ENCODE measurements at regions not wholly inside any gene's neighbourhood (a gene's known extent, or its start where the extent isn't known, plus 50 kb on each side); places are given as distances from the start of the nearest gene placed in this dataset.

DNA sequence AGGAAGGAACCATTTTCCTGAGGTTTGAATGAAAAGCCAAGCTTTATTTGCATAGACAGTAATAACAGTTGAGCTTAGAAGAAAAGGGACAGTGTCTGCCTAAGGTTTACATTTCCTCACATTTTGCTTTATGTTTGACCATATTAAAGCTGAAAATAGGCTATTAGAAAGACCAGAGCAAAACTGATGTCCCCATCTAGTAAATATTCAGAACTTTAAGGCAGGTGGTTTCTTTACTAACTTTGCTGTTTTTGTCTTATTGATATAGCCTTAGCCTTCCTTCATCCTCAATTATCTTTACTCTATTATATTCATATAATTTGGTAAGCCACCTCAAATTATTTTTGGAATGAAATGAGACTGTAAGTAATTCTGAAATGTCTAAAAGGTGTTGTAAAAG is 53.6 kb upstream of the LAPTM5 start:
- Histone ChIP-seq H4K20me1 (ENCODE audit: insufficient read depth, low read length) (no peaks in the 10 kb centered on the region), H3K27me3 (ENCODE audit: control insufficient read depth in 1 of 2, insufficient read depth in 2 of 2, low read length in 2 of 2) (peaks cover 8 to 61% of the 10 kb centered on the region in 2 experiments; a peak in 4 of 5 replicates), H3K9ac (ENCODE audit: insufficient read depth, low read depth, low read length) (no peak overlapping the region), H3K4me2 (ENCODE audit: low read depth, low read length) (no peak overlapping the region), H3K79me2 (ENCODE audit: insufficient read depth, low read length) (no peaks in the 10 kb centered on the region), H3K4me3 (replicated peaks in 1 of 3; ENCODE audit: insufficient read depth in 1 of 3, low read depth in 2 of 3, low read length in 3 of 3) (no peak overlapping the region), H3K27ac (ENCODE audit: extremely low read length, insufficient read depth, low read length) (no peak overlapping the region), H3K4me1 (ENCODE audit: insufficient read depth, low read length) (no peaks in the 10 kb centered on the region), H2AFZ (ENCODE audit: low read length) (no peak overlapping the region), H3K9me3 (ENCODE audit: low read length) (no peaks in the 10 kb centered on the region), H3K36me3 (replicated peaks in 1 of 2; ENCODE audit: control insufficient read depth in 1 of 2, insufficient read depth in 2 of 2, low read length in 2 of 2) (no peaks in the 10 kb centered on the region)
- no peak for TF ChIP-seq SNRNP70 (IDR thresholded peaks at IDR 0.05; ENCODE audit: low read depth, low read length)
- TF ChIP-seq TOPORS (CRISPR knock-in tag; IDR thresholded peaks at IDR 0.05), result no peak
- TF ChIP-seq ZNF749 (CRISPR knock-in tag; IDR thresholded peaks at IDR 0.05; ENCODE audit: borderline replicate concordance), result no peak
- no peak for TF ChIP-seq CREB1 (IDR thresholded peaks at IDR 0.05)
- no peak for TF ChIP-seq CREB1 (CRISPR knock-in tag; IDR thresholded peaks at IDR 0.05)
- no peak for TF ChIP-seq ZSCAN9 (CRISPR knock-in tag; IDR thresholded peaks at IDR 0.05; ENCODE audit: borderline replicate concordance)
- no peak for TF ChIP-seq ZNF430 (CRISPR knock-in tag; IDR thresholded peaks at IDR 0.05)
- TF ChIP-seq PRMT3 (CRISPR knock-in tag; IDR thresholded peaks at IDR 0.05; ENCODE audit: borderline replicate concordance, low read depth), result no peak
- TF ChIP-seq, protein P1, sequence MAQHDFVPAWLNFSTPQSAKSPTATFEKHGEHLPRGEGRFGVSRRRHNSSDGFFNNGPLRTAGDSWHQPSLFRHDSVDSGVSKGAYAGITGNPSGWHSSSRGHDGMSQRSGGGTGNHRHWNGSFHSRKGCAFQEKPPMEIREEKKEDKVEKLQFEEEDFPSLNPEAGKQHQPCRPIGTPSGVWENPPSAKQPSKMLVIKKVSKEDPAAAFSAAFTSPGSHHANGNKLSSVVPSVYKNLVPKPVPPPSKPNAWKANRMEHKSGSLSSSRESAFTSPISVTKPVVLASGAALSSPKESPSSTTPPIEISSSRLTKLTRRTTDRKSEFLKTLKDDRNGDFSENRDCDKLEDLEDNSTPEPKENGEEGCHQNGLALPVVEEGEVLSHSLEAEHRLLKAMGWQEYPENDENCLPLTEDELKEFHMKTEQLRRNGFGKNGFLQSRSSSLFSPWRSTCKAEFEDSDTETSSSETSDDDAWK (CRISPR knock-in tag; IDR thresholded peaks at IDR 0.05), result no peak
- TF ChIP-seq SNAPC2 (CRISPR knock-in tag; IDR thresholded peaks at IDR 0.05), result no peak
- TF ChIP-seq, protein P2, sequence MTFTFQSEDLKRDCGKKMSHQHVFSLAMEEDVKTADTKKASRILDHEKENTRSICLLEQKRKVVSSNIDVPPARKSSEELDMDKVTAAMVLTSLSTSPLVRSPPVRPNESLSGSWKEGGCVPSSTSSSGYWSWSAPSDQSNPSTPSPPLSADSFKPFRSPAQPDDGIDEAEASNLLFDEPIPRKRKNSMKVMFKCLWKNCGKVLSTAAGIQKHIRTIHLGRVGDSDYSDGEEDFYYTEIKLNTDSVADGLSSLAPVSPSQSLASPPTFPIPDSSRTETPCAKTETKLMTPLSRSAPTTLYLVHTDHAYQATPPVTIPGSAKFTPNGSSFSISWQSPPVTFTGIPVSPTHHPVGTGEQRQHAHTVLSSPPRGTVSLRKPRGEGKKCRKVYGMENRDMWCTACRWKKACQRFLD (CRISPR knock-in tag; IDR thresholded peaks at IDR 0.05; ENCODE audit: borderline replicate concordance), result no peak
- TF ChIP-seq, protein P3, sequence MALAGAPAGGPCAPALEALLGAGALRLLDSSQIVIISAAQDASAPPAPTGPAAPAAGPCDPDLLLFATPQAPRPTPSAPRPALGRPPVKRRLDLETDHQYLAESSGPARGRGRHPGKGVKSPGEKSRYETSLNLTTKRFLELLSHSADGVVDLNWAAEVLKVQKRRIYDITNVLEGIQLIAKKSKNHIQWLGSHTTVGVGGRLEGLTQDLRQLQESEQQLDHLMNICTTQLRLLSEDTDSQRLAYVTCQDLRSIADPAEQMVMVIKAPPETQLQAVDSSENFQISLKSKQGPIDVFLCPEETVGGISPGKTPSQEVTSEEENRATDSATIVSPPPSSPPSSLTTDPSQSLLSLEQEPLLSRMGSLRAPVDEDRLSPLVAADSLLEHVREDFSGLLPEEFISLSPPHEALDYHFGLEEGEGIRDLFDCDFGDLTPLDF (CRISPR knock-in tag; IDR thresholded peaks at IDR 0.05), result no peak
- no peak for TF ChIP-seq ZFP82 (CRISPR knock-in tag; IDR thresholded peaks at IDR 0.05; ENCODE audit: borderline replicate concordance)
- TF ChIP-seq SETDB1 (CRISPR knock-in tag; IDR thresholded peaks at IDR 0.05; ENCODE audit: borderline replicate concordance), result no peak
- no peak for TF ChIP-seq ZNF260 (CRISPR knock-in tag; IDR thresholded peaks at IDR 0.05; ENCODE audit: borderline replicate concordance, low read depth)
- TF ChIP-seq SMARCE1 (IDR thresholded peaks at IDR 0.05; ENCODE audit: borderline replicate concordance), result no peak
- TF ChIP-seq ZSCAN29 (CRISPR knock-in tag; conservative IDR thresholded peaks at IDR 0.05), result no peak
- no peak for TF ChIP-seq HCFC1 (IDR thresholded peaks at IDR 0.05; ENCODE audit: low read depth, low read length)
- DNase-seq (ENCODE audit: low spot score), result no peak
- intact Hi-C loops (cut with micrococcal nuclease; ENCODE audit: unreplicated experiment), result no loop called here
- ChIA-PET POLR2A (no interaction called here), CTCF (ENCODE audit: low intra/inter-chr PET ratio, low total read pairs) (interaction anchor here (1.3 kb wide), 1 partner anchor 100 kb away, joined by 3 read pairs; no protein-coding TSS in a partner anchor)
- no peak for FAIRE-seq
- no TSS peak for BruUV-seq (replicated peaks)
- no peak for ATAC-seq
- in situ Hi-C loops (cut with HindIII; ENCODE audit: extremely low pct_ligation_motif_present, low pct_unique_long_range_greater_than_20kb), result no loop called here

Data from HepG2 (cell line).